ENCODE measurements at regions not wholly inside any gene's neighbourhood (a gene's known extent, or its start where the extent isn't known, plus 50 kb on each side); places are given as distances from the start of the nearest gene placed in this dataset.

DNA sequence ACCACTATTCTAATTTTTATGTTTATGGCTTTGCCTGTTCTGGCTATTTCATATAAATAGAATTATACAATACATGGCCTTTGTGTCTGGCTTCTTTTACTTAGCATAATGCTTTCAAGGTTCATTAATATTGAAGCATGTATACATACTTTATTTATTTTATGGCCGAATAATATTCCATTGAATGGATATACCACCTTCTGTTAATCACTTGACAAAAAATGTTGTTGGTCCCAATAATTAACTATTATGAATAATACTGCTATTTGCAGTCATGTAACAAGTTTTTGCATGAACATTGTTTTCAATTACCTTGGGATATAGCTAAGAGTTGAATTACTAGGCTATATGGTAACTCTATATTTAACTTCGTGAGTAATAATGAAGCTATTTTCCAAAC, 767.5 kb downstream of the INHBA start:
- ATAC-seq, result no peak
- no peaks in the 10 kb centered on the region for H3K36me3 ChIP-seq (ENCODE audit: insufficient read depth)
- peaks cover 9% of the 10 kb centered on the region; the same call in 1 of the 3 replicates for H3K9me3 Mint-ChIP-seq
- H3K9me2 ChIP-seq (ENCODE audit: insufficient read depth), result no peaks in the 10 kb centered on the region
- H3K27ac ChIP-seq (ENCODE audit: low read depth), result no peak overlapping the region
- no peak for DNase-seq (ENCODE audit: low spot score)
- no peaks in the 10 kb centered on the region for H3K27me3 ChIP-seq (ENCODE audit: insufficient read depth)
- no peaks in the 10 kb centered on the region for H3K4me1 ChIP-seq (ENCODE audit: insufficient read depth)
- H3K4me2 ChIP-seq, result no peak overlapping the region
- H2AFZ ChIP-seq, result no peak overlapping the region
- no peak overlapping the region for H3K4me3 Mint-ChIP-seq
- no peak overlapping the region for H3K4me3 ChIP-seq
- TF ChIP-seq NANOG (IDR thresholded peaks at IDR 0.05; ENCODE audit: borderline replicate concordance), result no peak
- TF ChIP-seq EZH2phosphoT487 (IDR thresholded peaks at IDR 0.05; ENCODE audit: unreplicated experiment), result no peak
- no peaks in the 10 kb centered on the region for H3K4me1 Mint-ChIP-seq
- H3K36me3 Mint-ChIP-seq (ENCODE audit: low read depth), result no peaks in the 10 kb centered on the region
- H3K27ac Mint-ChIP-seq, result no peak overlapping the region
- no peaks in the 10 kb centered on the region for H3K79me2 ChIP-seq (replicated peaks; ENCODE audit: insufficient read depth)
- H3F3A ChIP-seq (replicated peaks; ENCODE audit: low read depth), result no peaks in the 10 kb centered on the region
- no peaks in the 10 kb centered on the region for H4K20me1 ChIP-seq (replicated peaks; ENCODE audit: insufficient read depth)
- H3K27me3 Mint-ChIP-seq (ENCODE audit: insufficient read depth, low read depth, poor library complexity), result no peaks in the 10 kb centered on the region

DNA sequence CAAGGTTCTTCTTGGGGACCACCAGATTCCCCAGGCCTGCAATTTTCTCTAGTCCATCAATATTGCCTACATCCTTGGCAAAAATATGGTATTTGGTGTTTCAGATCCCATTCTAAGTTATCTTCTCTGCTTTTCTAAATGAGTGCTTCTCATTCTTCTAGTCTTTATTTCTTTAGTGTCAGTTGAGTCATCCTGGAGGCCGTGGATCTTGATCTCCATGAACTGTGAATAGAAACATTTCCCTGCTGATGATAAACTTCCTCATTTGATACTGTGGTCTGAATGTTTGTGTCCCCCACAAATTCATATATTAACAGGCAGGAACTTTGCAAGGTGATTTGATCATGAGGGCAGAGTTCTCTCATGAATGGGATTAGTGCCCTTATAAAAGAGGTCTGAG, 779.3 kb downstream of the INHBA start:
- Histone ChIP-seq H3K4me1 (ENCODE audit: insufficient read depth) (no peaks in the 10 kb centered on the region), H3K4me3 (no peak overlapping the region), H4K20me1 (replicated peaks; ENCODE audit: insufficient read depth) (no peaks in the 10 kb centered on the region), H3K9me2 (ENCODE audit: insufficient read depth) (0 out of 2 replicates have a peak, but pooled peaks cover 3% of the 10 kb centered on the region), H3K4me2 (no peak overlapping the region), H2AFZ (no peak overlapping the region), H3K27me3 (ENCODE audit: insufficient read depth) (no peaks in the 10 kb centered on the region), H3K79me2 (replicated peaks; ENCODE audit: insufficient read depth) (no peaks in the 10 kb centered on the region), H3K27ac (ENCODE audit: low read depth) (no peak overlapping the region), H3F3A (replicated peaks; ENCODE audit: low read depth) (no peaks in the 10 kb centered on the region), H3K36me3 (ENCODE audit: insufficient read depth) (no peaks in the 10 kb centered on the region)
- Mint-ChIP-seq H3K4me1 (no peaks in the 10 kb centered on the region), H3K36me3 (ENCODE audit: low read depth) (no peaks in the 10 kb centered on the region), H3K9me3 (no peaks in the 10 kb centered on the region), H3K4me3 (no peak overlapping the region), H3K27ac (no peak overlapping the region), H3K27me3 (ENCODE audit: insufficient read depth, low read depth, poor library complexity) (no peaks in the 10 kb centered on the region)
- no peak for ATAC-seq
- DNase-seq (ENCODE audit: low spot score), result no peak
- no peak for TF ChIP-seq POLR2AphosphoS5 (IDR thresholded peaks at IDR 0.05; ENCODE audit: low read depth)
- TF ChIP-seq, protein P1, sequence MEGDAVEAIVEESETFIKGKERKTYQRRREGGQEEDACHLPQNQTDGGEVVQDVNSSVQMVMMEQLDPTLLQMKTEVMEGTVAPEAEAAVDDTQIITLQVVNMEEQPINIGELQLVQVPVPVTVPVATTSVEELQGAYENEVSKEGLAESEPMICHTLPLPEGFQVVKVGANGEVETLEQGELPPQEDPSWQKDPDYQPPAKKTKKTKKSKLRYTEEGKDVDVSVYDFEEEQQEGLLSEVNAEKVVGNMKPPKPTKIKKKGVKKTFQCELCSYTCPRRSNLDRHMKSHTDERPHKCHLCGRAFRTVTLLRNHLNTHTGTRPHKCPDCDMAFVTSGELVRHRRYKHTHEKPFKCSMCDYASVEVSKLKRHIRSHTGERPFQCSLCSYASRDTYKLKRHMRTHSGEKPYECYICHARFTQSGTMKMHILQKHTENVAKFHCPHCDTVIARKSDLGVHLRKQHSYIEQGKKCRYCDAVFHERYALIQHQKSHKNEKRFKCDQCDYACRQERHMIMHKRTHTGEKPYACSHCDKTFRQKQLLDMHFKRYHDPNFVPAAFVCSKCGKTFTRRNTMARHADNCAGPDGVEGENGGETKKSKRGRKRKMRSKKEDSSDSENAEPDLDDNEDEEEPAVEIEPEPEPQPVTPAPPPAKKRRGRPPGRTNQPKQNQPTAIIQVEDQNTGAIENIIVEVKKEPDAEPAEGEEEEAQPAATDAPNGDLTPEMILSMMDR (conservative IDR thresholded peaks at IDR 0.05; ENCODE audit: low read depth in 2 of 2), result no peak
- TF ChIP-seq, protein P2, sequence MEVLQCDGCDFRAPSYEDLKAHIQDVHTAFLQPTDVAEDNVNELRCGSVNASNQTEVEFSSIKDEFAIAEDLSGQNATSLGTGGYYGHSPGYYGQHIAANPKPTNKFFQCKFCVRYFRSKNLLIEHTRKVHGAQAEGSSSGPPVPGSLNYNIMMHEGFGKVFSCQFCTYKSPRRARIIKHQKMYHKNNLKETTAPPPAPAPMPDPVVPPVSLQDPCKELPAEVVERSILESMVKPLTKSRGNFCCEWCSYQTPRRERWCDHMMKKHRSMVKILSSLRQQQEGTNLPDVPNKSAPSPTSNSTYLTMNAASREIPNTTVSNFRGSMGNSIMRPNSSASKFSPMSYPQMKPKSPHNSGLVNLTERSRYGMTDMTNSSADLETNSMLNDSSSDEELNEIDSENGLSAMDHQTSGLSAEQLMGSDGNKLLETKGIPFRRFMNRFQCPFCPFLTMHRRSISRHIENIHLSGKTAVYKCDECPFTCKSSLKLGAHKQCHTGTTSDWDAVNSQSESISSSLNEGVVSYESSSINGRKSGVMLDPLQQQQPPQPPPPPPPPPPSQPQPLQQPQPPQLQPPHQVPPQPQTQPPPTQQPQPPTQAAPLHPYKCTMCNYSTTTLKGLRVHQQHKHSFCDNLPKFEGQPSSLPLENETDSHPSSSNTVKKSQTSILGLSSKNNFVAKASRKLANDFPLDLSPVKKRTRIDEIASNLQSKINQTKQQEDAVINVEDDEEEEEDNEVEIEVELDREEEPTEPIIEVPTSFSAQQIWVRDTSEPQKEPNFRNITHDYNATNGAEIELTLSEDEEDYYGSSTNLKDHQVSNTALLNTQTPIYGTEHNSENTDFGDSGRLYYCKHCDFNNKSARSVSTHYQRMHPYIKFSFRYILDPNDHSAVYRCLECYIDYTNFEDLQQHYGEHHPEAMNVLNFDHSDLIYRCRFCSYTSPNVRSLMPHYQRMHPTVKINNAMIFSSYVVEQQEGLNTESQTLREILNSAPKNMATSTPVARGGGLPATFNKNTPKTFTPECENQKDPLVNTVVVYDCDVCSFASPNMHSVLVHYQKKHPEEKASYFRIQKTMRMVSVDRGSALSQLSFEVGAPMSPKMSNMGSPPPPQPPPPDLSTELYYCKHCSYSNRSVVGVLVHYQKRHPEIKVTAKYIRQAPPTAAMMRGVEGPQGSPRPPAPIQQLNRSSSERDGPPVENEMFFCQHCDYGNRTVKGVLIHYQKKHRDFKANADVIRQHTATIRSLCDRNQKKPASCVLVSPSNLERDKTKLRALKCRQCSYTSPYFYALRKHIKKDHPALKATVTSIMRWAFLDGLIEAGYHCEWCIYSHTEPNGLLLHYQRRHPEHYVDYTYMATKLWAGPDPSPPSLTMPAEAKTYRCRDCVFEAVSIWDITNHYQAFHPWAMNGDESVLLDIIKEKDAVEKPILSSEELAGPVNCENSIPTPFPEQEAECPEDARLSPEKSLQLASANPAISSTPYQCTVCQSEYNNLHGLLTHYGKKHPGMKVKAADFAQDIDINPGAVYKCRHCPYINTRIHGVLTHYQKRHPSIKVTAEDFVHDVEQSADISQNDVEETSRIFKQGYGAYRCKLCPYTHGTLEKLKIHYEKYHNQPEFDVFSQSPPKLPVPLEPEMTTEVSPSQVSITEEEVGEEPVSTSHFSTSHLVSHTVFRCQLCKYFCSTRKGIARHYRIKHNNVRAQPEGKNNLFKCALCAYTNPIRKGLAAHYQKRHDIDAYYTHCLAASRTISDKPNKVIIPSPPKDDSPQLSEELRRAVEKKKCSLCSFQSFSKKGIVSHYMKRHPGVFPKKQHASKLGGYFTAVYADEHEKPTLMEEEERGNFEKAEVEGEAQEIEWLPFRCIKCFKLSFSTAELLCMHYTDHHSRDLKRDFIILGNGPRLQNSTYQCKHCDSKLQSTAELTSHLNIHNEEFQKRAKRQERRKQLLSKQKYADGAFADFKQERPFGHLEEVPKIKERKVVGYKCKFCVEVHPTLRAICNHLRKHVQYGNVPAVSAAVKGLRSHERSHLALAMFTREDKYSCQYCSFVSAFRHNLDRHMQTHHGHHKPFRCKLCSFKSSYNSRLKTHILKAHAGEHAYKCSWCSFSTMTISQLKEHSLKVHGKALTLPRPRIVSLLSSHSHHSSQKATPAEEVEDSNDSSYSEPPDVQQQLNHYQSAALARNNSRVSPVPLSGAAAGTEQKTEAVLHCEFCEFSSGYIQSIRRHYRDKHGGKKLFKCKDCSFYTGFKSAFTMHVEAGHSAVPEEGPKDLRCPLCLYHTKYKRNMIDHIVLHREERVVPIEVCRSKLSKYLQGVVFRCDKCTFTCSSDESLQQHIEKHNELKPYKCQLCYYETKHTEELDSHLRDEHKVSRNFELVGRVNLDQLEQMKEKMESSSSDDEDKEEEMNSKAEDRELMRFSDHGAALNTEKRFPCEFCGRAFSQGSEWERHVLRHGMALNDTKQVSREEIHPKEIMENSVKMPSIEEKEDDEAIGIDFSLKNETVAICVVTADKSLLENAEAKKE (CRISPR knock-in tag; IDR thresholded peaks at IDR 0.05), result no peak
- TF ChIP-seq EZH2 (IDR thresholded peaks at IDR 0.05; ENCODE audit: low read depth, unreplicated experiment), result no peak

Measured in GM23338 (cell line).